IPS-15b (cell line): ENCODE measurements at regions not wholly inside any gene's neighbourhood (a gene's known extent, or its start where the extent isn't known, plus 50 kb on each side); places are given as distances from the start of the nearest gene placed in this dataset.

Experiments
- H3K27me3 ChIP-seq: one replicate; pipeline ENCODE4 v1.6.1; 2013; ENCODE audit warnings: low read length; ENCODE audit not compliant: control insufficient read depth, insufficient read depth
- H3K36me3 ChIP-seq: one replicate; pipeline ENCODE4 v1.6.1; 2013; ENCODE audit warnings: low read length; ENCODE audit not compliant: control insufficient read depth, insufficient read depth
- H3K4me1 ChIP-seq: one replicate; pipeline ENCODE4 v1.6.1; 2013; ENCODE audit warnings: mild to moderate bottlenecking, low read length; ENCODE audit not compliant: control insufficient read depth, insufficient read depth
- H3K4me3 ChIP-seq: one replicate; pipeline ENCODE4 v1.5.1; 2013; ENCODE audit warnings: low read depth, low read length
- H3K9ac ChIP-seq: one replicate; pipeline ENCODE4 v1.6.1; 2013; ENCODE audit warnings: low read depth, mild to moderate bottlenecking, low read length
- H3K9me3 ChIP-seq: one replicate; pipeline ENCODE4 v1.6.1; 2013; ENCODE audit warnings: mild to moderate bottlenecking, low read length; ENCODE audit not compliant: control insufficient read depth, insufficient read depth

- H3K4me1 ChIP-seq, result no peaks in the 10 kb centered on the region
- H3K36me3 ChIP-seq, result no peaks in the 10 kb centered on the region
- H3K27me3 ChIP-seq, result no peaks in the 10 kb centered on the region
- no peak overlapping the region for H3K4me3 ChIP-seq
- no peaks in the 10 kb centered on the region for H3K9me3 ChIP-seq
- H3K9ac ChIP-seq, result no peak overlapping the region
Observed at GRCh38 chr13:76812206-76812897, 73.9 kb downstream of the KCTD12 start.

- Histone ChIP-seq H3K27me3 (no peaks in the 10 kb centered on the region), H3K4me3 (no peak overlapping the region), H3K9ac (no peak overlapping the region), H3K9me3 (no peaks in the 10 kb centered on the region), H3K36me3 (no peaks in the 10 kb centered on the region), H3K4me1 (no peaks in the 10 kb centered on the region)
Observed at GRCh38 chr13:76809389-76809788, 76.8 kb downstream of the KCTD12 start.

DNA sequence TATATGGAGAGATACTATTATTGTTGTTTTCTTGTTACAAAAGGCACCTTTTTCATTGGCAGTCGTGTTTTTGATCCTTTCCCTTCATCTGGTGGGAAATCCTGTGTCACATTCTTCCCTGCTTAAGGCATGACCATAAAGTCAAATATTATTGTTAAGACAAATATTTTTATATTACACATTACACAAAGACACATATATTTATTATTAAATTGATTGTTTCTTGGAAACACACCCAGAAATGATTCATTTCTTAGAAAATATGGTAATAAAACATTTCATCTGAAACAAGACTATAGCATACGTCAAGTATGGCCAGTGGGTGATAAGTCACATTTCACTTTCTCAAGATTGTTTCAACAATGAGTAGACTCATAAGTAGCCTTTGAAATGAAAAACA lies 77.3 kb downstream of the KCTD12 start:
- Histone ChIP-seq H3K27me3 (no peaks in the 10 kb centered on the region), H3K36me3 (no peaks in the 10 kb centered on the region), H3K9ac (no peak overlapping the region), H3K9me3 (no peaks in the 10 kb centered on the region), H3K4me3 (no peak overlapping the region), H3K4me1 (no peaks in the 10 kb centered on the region)

DNA sequence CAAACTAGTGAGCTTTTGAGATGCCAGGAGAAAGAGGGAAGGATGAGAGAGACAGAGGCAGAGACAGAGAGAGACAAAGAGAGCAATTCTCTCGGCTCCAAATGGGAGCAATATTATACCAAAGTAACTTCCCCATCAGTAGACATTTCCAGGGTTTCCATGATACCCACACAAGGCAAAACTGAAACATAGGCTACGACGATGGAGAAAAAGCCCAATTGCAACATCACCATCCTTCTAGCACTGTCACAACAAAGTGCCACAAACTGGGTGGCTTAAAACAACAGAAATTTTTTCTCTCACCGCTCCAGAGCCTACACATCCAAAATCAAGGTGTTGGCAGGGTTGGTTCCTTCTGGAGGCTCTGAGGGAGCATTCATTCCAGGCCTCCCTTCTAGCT lies 81.4 kb downstream of the KCTD12 start:
- Histone ChIP-seq H3K9me3 (no peaks in the 10 kb centered on the region), H3K36me3 (no peaks in the 10 kb centered on the region), H3K4me1 (no peaks in the 10 kb centered on the region), H3K27me3 (no peaks in the 10 kb centered on the region), H3K4me3 (no peak overlapping the region), H3K9ac (no peak overlapping the region)

GRCh38 chr13:76803831-76804230 lies 82.4 kb downstream of the KCTD12 start:
- Histone ChIP-seq H3K36me3 (no peaks in the 10 kb centered on the region), H3K4me1 (no peaks in the 10 kb centered on the region), H3K27me3 (no peaks in the 10 kb centered on the region), H3K9ac (no peak overlapping the region), H3K9me3 (no peaks in the 10 kb centered on the region), H3K4me3 (no peak overlapping the region)

DNA sequence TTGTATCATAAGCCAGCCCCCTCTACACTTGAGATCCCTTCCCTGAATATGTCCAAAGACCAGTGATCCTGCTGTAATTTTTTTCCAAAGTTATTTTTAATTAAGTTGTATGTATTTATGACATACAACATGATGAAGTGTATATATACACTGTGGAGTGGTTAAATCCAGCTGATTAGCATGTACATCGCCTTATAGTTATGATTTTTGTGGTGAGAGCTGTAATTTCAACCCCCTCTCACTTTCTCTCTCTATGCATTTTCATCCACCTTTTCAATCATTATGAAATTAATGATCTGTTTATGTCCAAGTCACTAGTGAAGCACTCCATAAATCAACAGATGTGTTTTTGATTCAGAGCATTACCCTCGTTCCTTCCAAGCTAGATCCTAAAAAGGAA lies 85.3 kb downstream of the KCTD12 start:
- Histone ChIP-seq H3K36me3 (no peaks in the 10 kb centered on the region), H3K9ac (no peak overlapping the region), H3K9me3 (no peaks in the 10 kb centered on the region), H3K27me3 (no peaks in the 10 kb centered on the region), H3K4me3 (no peak overlapping the region), H3K4me1 (no peaks in the 10 kb centered on the region)

DNA sequence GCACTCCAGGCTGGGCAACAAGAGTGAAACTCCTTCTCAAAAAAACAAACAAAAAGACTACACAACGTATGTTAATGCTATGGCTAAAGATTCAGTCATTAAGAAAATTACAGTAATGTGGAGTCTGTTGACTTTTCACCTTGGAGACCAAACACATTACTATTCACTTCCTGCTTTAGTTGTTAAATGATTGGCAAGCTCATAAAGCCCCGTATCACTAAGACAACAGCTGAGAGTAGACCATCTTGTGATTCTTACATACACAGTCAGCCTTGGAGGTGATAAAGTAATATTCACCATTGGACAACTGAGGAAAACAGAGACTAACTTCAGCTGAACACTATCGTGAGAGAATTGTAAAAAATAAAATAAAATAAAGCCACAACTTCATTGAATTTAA lies 86.5 kb downstream of the KCTD12 start:
- Histone ChIP-seq H3K27me3 (no peaks in the 10 kb centered on the region), H3K4me1 (no peaks in the 10 kb centered on the region), H3K4me3 (no peak overlapping the region), H3K9ac (no peak overlapping the region), H3K9me3 (no peaks in the 10 kb centered on the region), H3K36me3 (no peaks in the 10 kb centered on the region)

- H3K4me3 ChIP-seq, result no peak overlapping the region
- H3K9ac ChIP-seq, result no peak overlapping the region
- H3K27me3 ChIP-seq, result no peaks in the 10 kb centered on the region
- H3K36me3 ChIP-seq, result no peaks in the 10 kb centered on the region
- no peaks in the 10 kb centered on the region for H3K9me3 ChIP-seq
- no peaks in the 10 kb centered on the region for H3K4me1 ChIP-seq
Observed at GRCh38 chr13:76798037-76798436, 88.2 kb downstream of the KCTD12 start.

DNA sequence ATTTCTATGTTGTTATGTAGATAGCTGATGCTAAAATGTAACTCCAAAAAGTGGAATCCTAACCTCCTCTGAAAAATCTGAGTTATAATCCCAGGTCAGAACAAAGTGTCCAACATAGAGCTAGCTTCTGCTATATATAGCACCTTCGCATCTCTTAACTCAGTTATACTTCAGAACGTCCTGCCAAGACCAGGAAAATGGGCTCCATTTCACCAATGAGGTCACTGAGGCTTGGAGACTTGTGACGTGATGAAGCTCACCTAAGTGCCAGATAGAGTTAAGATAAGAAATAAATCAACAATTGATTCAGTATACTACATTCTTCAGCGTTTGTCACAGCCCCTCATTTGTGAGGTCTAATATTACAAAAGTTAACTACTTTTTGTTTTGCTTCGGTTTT lies 88.8 kb downstream of the KCTD12 start:
- no peak overlapping the region for H3K4me3 ChIP-seq
- no peaks in the 10 kb centered on the region for H3K27me3 ChIP-seq
- H3K4me1 ChIP-seq, result no peaks in the 10 kb centered on the region
- H3K9me3 ChIP-seq, result no peaks in the 10 kb centered on the region
- H3K36me3 ChIP-seq, result no peaks in the 10 kb centered on the region
- H3K9ac ChIP-seq, result no peak overlapping the region

DNA sequence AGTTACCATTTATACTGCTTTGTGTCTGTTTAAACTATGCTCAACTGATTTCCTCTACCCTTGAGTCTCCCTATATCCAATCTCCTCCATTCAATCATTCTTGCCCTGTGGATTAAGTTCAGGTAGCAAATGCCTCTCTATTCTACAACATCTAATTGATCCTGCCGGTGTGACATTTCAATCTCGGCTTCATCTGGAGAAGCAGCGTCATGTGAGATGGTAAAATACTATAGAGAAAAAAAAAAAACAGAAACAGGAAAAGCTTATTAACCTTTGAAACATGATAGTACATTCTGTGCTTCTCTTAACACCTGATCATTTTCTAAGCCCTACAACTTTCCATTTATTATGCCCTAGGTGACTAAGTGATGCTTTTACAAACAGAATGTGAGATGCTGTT lies 89.4 kb downstream of the KCTD12 start:
- H3K9me3 ChIP-seq, result no peaks in the 10 kb centered on the region
- H3K4me3 ChIP-seq, result no peak overlapping the region
- no peak overlapping the region for H3K9ac ChIP-seq
- H3K4me1 ChIP-seq, result no peaks in the 10 kb centered on the region
- no peaks in the 10 kb centered on the region for H3K36me3 ChIP-seq
- H3K27me3 ChIP-seq, result no peaks in the 10 kb centered on the region

GRCh38 chr13:76795701-76796695 lies 90.2 kb downstream of the KCTD12 start:
- Histone ChIP-seq H3K4me1 (peaks cover 2% of the 10 kb centered on the region), H3K27me3 (no peaks in the 10 kb centered on the region), H3K9ac (no peak overlapping the region), H3K4me3 (no peak overlapping the region), H3K36me3 (no peaks in the 10 kb centered on the region), H3K9me3 (no peaks in the 10 kb centered on the region)
